HL-60 (cell line): ENCODE measurements at regions not wholly inside any gene's neighbourhood (a gene's known extent, or its start where the extent isn't known, plus 50 kb on each side); places are given as distances from the start of the nearest gene placed in this dataset.

Experiments
- DNase-seq, 2 experiments: peaks; one replicate each; pipeline ENCODE4 v3.0.0-alpha.2; 2010 to 2020; ENCODE audit warnings: low read depth in 1 of 2, low spot score in 1 of 2
- H3K27ac ChIP-seq: fragments of 250-450 bp; sonication (Bioruptor Pico); replicated peaks from 2 replicates; pipeline ENCODE4 v1.5.1; 2020; ENCODE audit warnings: mild to moderate bottlenecking, moderate library complexity
- H3K27me3 ChIP-seq: fragments of 250-450 bp; sonication (Bioruptor Pico); 2 replicates; pipeline ENCODE4 v1.5.1; 2021; ENCODE audit warnings: mild to moderate bottlenecking, moderate library complexity; ENCODE audit not compliant: insufficient read depth, poor library complexity, severe bottlenecking
- H3K4me3 ChIP-seq: replicated peaks from 2 replicates; pipeline ENCODE4 v1.5.1; 2011; ENCODE audit warnings: mild to moderate bottlenecking, control low read depth, low read length; ENCODE audit not compliant: insufficient read depth
- GABPA ChIP-seq: IDR thresholded peaks from 2 replicates; pipeline ENCODE4 v1.6.1; 2012; ENCODE audit warnings: low read depth
- POLR2AphosphoS5 ChIP-seq: IDR thresholded peaks from 2 replicates; pipeline ENCODE4 v1.6.1; 2012; ENCODE audit warnings: low read depth
- REST ChIP-seq: IDR thresholded peaks from 2 replicates; pipeline ENCODE4 v1.6.1; 2012; ENCODE audit warnings: low read depth; ENCODE audit not compliant: insufficient replicate concordance
- SPI1 ChIP-seq: IDR thresholded peaks from 2 replicates; pipeline ENCODE4 v1.6.1; 2012; ENCODE audit warnings: low read depth, mild to moderate bottlenecking, borderline replicate concordance
- TF ChIP-seq, protein P1 (sequence below): IDR thresholded peaks from one replicate; pipeline ENCODE4 v1.5.1; 2011; ENCODE audit warnings: low read length, control low read depth, inconsistent platforms; ENCODE audit not compliant: insufficient read depth

DNA sequence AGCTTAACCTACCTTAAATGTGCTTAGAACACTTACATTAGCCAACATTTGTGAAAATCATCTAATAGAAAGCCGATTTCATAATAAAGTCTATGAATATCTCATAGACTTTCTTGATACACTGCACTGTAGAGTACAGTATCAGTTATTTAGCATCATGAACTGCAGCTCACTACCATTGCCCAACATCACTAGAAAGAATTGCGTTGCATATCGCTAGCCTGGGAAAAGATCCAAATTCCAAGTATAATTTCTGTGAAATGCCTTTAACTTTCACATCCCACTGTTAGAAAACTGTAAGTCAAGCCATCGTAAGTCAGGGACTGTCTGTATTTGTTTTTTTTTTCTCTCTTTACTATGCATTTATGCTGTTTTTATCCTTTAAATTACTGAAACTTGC lies 918.6 kb upstream of the PABPC4L start:
- DNase-seq = no peak
- H3K4me3 ChIP-seq = no peak overlapping the region
- no peaks in the 10 kb centered on the region for H3K27me3 ChIP-seq
- TF ChIP-seq, protein P1, sequence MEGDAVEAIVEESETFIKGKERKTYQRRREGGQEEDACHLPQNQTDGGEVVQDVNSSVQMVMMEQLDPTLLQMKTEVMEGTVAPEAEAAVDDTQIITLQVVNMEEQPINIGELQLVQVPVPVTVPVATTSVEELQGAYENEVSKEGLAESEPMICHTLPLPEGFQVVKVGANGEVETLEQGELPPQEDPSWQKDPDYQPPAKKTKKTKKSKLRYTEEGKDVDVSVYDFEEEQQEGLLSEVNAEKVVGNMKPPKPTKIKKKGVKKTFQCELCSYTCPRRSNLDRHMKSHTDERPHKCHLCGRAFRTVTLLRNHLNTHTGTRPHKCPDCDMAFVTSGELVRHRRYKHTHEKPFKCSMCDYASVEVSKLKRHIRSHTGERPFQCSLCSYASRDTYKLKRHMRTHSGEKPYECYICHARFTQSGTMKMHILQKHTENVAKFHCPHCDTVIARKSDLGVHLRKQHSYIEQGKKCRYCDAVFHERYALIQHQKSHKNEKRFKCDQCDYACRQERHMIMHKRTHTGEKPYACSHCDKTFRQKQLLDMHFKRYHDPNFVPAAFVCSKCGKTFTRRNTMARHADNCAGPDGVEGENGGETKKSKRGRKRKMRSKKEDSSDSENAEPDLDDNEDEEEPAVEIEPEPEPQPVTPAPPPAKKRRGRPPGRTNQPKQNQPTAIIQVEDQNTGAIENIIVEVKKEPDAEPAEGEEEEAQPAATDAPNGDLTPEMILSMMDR = no peak
- no peak for TF ChIP-seq REST
- TF ChIP-seq GABPA = no peak
- TF ChIP-seq POLR2AphosphoS5 = no peak
- TF ChIP-seq SPI1 = no peak
- no peak overlapping the region for H3K27ac ChIP-seq

DNA sequence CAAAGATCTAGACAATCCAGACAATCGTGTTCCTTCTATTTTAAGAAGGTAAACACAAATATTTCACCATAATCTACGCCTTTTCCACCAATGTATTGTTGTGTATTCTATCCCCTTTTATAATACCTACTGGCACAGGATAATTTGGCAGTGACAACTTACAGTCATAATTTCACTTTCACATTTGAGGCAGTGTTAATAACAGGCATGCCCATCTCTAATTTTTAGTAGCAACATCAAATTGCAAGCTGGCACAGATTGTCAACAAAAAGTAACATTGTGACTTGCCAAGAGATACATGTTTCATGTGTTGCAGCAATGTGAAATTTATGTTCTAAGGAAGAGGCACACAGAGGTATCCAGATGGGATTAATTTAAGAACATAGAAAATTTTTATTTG lies 912.5 kb upstream of the PABPC4L start:
- Histone ChIP-seq H3K27ac (no peak overlapping the region), H3K4me3 (no peak overlapping the region), H3K27me3 (no peaks in the 10 kb centered on the region)
- no peak for DNase-seq
- TF ChIP-seq, protein P1 = no peak
- TF ChIP-seq POLR2AphosphoS5 = no peak
- no peak for TF ChIP-seq SPI1
- no peak for TF ChIP-seq GABPA
- TF ChIP-seq REST = no peak

DNA sequence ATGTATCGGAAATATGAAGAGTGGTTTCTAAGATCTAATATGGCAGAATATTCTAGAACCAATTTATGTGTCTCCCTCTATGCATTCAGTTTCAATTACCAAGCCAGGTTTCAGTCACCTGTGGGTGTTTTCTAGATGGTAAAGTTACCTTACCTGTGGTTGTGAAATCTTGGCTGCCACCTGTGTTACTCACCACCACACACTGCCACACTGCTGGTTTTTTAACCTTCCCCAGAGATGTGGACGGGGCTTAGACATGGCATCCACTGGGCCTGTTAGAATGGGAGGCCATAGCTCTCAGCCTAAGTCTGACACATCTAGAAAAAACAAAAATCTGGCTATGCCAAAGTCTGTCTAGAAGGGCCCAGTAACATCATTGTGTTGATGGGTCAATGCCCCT lies 896.5 kb upstream of the PABPC4L start:
- Histone ChIP-seq H3K27me3 (no peaks in the 10 kb centered on the region), H3K4me3 (no peak overlapping the region), H3K27ac (no peak overlapping the region)
- DNase-seq = no peak
- TF ChIP-seq, protein P1 = no peak
- TF ChIP-seq POLR2AphosphoS5 = no peak

- TF ChIP-seq REST = no peak
- TF ChIP-seq SPI1 = no peak
- TF ChIP-seq GABPA = no peak
- TF ChIP-seq POLR2AphosphoS5 = no peak
- TF ChIP-seq, protein P1 = no peak
- H3K27ac ChIP-seq = no peak overlapping the region
- DNase-seq = no peak
- no peaks in the 10 kb centered on the region for H3K27me3 ChIP-seq
- H3K4me3 ChIP-seq = no peak overlapping the region
Measured at GRCh38 chr4:135073389-135073788, 871.8 kb upstream of the PABPC4L start.
